ENCODE measurements at regions not wholly inside any gene's neighbourhood (a gene's known extent, or its start where the extent isn't known, plus 50 kb on each side); places are given as distances from the start of the nearest gene placed in this dataset.

- H3K36me3 ChIP-seq (ENCODE audit: control insufficient read depth in 3 of 3, insufficient read depth in 2 of 3, low read depth in 1 of 3, low read length in 3 of 3) = no peaks in the 10 kb centered on the region
- no peak overlapping the region for H3K4me3 ChIP-seq (ENCODE audit: low read depth in 1 of 3, low read length in 3 of 3)
- DNase-seq (no peak), FAIRE-seq (no peak)
- no peaks in the 10 kb centered on the region for H3K27me3 ChIP-seq (ENCODE audit: control insufficient read depth in 3 of 3, insufficient read depth in 3 of 3, low read length in 3 of 3)
- no peak overlapping the region for H3K27ac ChIP-seq (ENCODE audit: low read depth in 1 of 3, low read length in 2 of 3)
- 75 to 87% (median 83%) methylated on average over 3 of the region's 3 CpGs for WGBS, 3 donors
- no peaks in the 10 kb centered on the region for H3K4me1 ChIP-seq (ENCODE audit: control insufficient read depth in 3 of 3, insufficient read depth in 2 of 3, low read depth in 1 of 3, low read length in 2 of 3)
- H3K9me3 ChIP-seq (ENCODE audit: control insufficient read depth in 2 of 2, insufficient read depth in 1 of 2, low read depth in 1 of 2, low read length in 1 of 2) = peaks cover 0 to 3% of the 10 kb centered on the region in 2 donors
Measured at GRCh38 chr3:66702126-66702525, 201.3 kb upstream of the LRIG1 start.

- Histone ChIP-seq H3K4me1 (ENCODE audit: control insufficient read depth in 3 of 3, insufficient read depth in 2 of 3, low read depth in 1 of 3, low read length in 2 of 3) (no peaks in the 10 kb centered on the region), H3K27ac (ENCODE audit: low read depth in 1 of 3, low read length in 2 of 3) (no peak overlapping the region), H3K36me3 (ENCODE audit: control insufficient read depth in 3 of 3, insufficient read depth in 2 of 3, low read depth in 1 of 3, low read length in 3 of 3) (no peaks in the 10 kb centered on the region), H3K9me3 (ENCODE audit: control insufficient read depth in 2 of 2, insufficient read depth in 1 of 2, low read depth in 1 of 2, low read length in 1 of 2) (peaks cover 0 to 3% of the 10 kb centered on the region in 2 donors), H3K4me3 (ENCODE audit: low read depth in 1 of 3, low read length in 3 of 3) (no peak overlapping the region), H3K27me3 (ENCODE audit: control insufficient read depth in 3 of 3, insufficient read depth in 3 of 3, low read length in 3 of 3) (no peaks in the 10 kb centered on the region)
- 82 to 97% (median 87%) methylated on average over 2 of the region's 2 CpGs for WGBS, 3 donors
- DNase-seq = peak in 1 of 2 donors; percentile 46
- FAIRE-seq = no peak
Measured at GRCh38 chr3:66703501-66703900, 202.7 kb upstream of the LRIG1 start.

GRCh38 chr3:66705076-66705475 is 204.3 kb upstream of the LRIG1 start:
- 75 to 89% (median 83%) methylated on average over 2 of the region's 2 CpGs for WGBS, 3 donors
- no peaks in the 10 kb centered on the region for H3K27me3 ChIP-seq (ENCODE audit: control insufficient read depth in 3 of 3, insufficient read depth in 3 of 3, low read length in 3 of 3)
- no peaks in the 10 kb centered on the region for H3K4me1 ChIP-seq (ENCODE audit: control insufficient read depth in 3 of 3, insufficient read depth in 2 of 3, low read depth in 1 of 3, low read length in 2 of 3)
- DNase-seq (no peak), FAIRE-seq (no peak)
- no peaks in the 10 kb centered on the region for H3K9me3 ChIP-seq (ENCODE audit: control insufficient read depth in 2 of 2, insufficient read depth in 1 of 2, low read depth in 1 of 2, low read length in 1 of 2)
- H3K27ac ChIP-seq (ENCODE audit: low read depth in 1 of 3, low read length in 2 of 3) = no peak overlapping the region
- no peaks in the 10 kb centered on the region for H3K36me3 ChIP-seq (ENCODE audit: control insufficient read depth in 3 of 3, insufficient read depth in 2 of 3, low read depth in 1 of 3, low read length in 3 of 3)
- H3K4me3 ChIP-seq (ENCODE audit: low read depth in 1 of 3, low read length in 3 of 3) = no peak overlapping the region

- WGBS, 3 donors = 91 to 97% (median 91%) methylated on average over 3 of the region's 3 CpGs
- H3K4me3 ChIP-seq (ENCODE audit: low read depth in 1 of 3, low read length in 3 of 3) = no peak overlapping the region
- no peak overlapping the region for H3K27ac ChIP-seq (ENCODE audit: low read depth in 1 of 3, low read length in 2 of 3)
- H3K4me1 ChIP-seq (ENCODE audit: control insufficient read depth in 3 of 3, insufficient read depth in 2 of 3, low read depth in 1 of 3, low read length in 2 of 3) = no peaks in the 10 kb centered on the region
- H3K27me3 ChIP-seq (ENCODE audit: control insufficient read depth in 3 of 3, insufficient read depth in 3 of 3, low read length in 3 of 3) = no peaks in the 10 kb centered on the region
- FAIRE-seq (no peak), DNase-seq (no peak)
- no peaks in the 10 kb centered on the region for H3K9me3 ChIP-seq (ENCODE audit: control insufficient read depth in 2 of 2, insufficient read depth in 1 of 2, low read depth in 1 of 2, low read length in 1 of 2)
- H3K36me3 ChIP-seq (ENCODE audit: control insufficient read depth in 3 of 3, insufficient read depth in 2 of 3, low read depth in 1 of 3, low read length in 3 of 3) = no peaks in the 10 kb centered on the region
Measured at GRCh38 chr3:66706890-66707289, 206.1 kb upstream of the LRIG1 start.

- no peak for FAIRE-seq
- no peak for DNase-seq
- no peaks in the 10 kb centered on the region for H3K36me3 ChIP-seq (ENCODE audit: control insufficient read depth in 3 of 3, insufficient read depth in 2 of 3, low read depth in 1 of 3, low read length in 3 of 3)
- H3K9me3 ChIP-seq (ENCODE audit: control insufficient read depth in 2 of 2, insufficient read depth in 1 of 2, low read depth in 1 of 2, low read length in 1 of 2) = no peaks in the 10 kb centered on the region
- whole genome bisulfite sequencing, 3 donors = 43 to 67% (median 64%) methylated on average over 3 of the region's 3 CpGs
- no peaks in the 10 kb centered on the region for H3K4me1 ChIP-seq (ENCODE audit: control insufficient read depth in 3 of 3, insufficient read depth in 2 of 3, low read depth in 1 of 3, low read length in 2 of 3)
- no peak overlapping the region for H3K27ac ChIP-seq (ENCODE audit: low read depth in 1 of 3, low read length in 2 of 3)
- H3K27me3 ChIP-seq (ENCODE audit: control insufficient read depth in 3 of 3, insufficient read depth in 3 of 3, low read length in 3 of 3) = no peaks in the 10 kb centered on the region
- H3K4me3 ChIP-seq (ENCODE audit: low read depth in 1 of 3, low read length in 3 of 3) = no peak overlapping the region
Measured at GRCh38 chr3:66709532-66709931, 208.7 kb upstream of the LRIG1 start.

- no peak for DNase-seq
- WGBS, 3 donors = 40 to 54% (median 49%) methylated on average over 4 of the region's 4 CpGs
- no peaks in the 10 kb centered on the region for H3K4me1 ChIP-seq (ENCODE audit: control insufficient read depth in 3 of 3, insufficient read depth in 2 of 3, low read depth in 1 of 3, low read length in 2 of 3)
- H3K36me3 ChIP-seq (ENCODE audit: control insufficient read depth in 3 of 3, insufficient read depth in 2 of 3, low read depth in 1 of 3, low read length in 3 of 3) = no peaks in the 10 kb centered on the region
- H3K9me3 ChIP-seq (ENCODE audit: control insufficient read depth in 2 of 2, insufficient read depth in 1 of 2, low read depth in 1 of 2, low read length in 1 of 2) = no peaks in the 10 kb centered on the region
- H3K27me3 ChIP-seq (ENCODE audit: control insufficient read depth in 3 of 3, insufficient read depth in 3 of 3, low read length in 3 of 3) = no peaks in the 10 kb centered on the region
- no peak for FAIRE-seq
- no peak overlapping the region for H3K27ac ChIP-seq (ENCODE audit: low read depth in 1 of 3, low read length in 2 of 3)
- no peak overlapping the region for H3K4me3 ChIP-seq (ENCODE audit: low read depth in 1 of 3, low read length in 3 of 3)
Measured at GRCh38 chr3:66712210-66712609, 211.4 kb upstream of the LRIG1 start.

GRCh38 chr3:66713921-66714320 is 213.1 kb upstream of the LRIG1 start:
- 44 to 92% (median 86%) methylated on average over 2 of the region's 2 CpGs for WGBS, 3 donors
- no peak overlapping the region for H3K4me3 ChIP-seq (ENCODE audit: low read depth in 1 of 3, low read length in 3 of 3)
- DNase-seq (no peak), FAIRE-seq (no peak)
- no peaks in the 10 kb centered on the region for H3K27me3 ChIP-seq (ENCODE audit: control insufficient read depth in 3 of 3, insufficient read depth in 3 of 3, low read length in 3 of 3)
- no peaks in the 10 kb centered on the region for H3K9me3 ChIP-seq (ENCODE audit: control insufficient read depth in 2 of 2, insufficient read depth in 1 of 2, low read depth in 1 of 2, low read length in 1 of 2)
- no peak overlapping the region for H3K27ac ChIP-seq (ENCODE audit: low read depth in 1 of 3, low read length in 2 of 3)
- H3K36me3 ChIP-seq (ENCODE audit: control insufficient read depth in 3 of 3, insufficient read depth in 2 of 3, low read depth in 1 of 3, low read length in 3 of 3) = no peaks in the 10 kb centered on the region
- no peaks in the 10 kb centered on the region for H3K4me1 ChIP-seq (ENCODE audit: control insufficient read depth in 3 of 3, insufficient read depth in 2 of 3, low read depth in 1 of 3, low read length in 2 of 3)

- Histone ChIP-seq H3K4me1 (ENCODE audit: control insufficient read depth in 3 of 3, insufficient read depth in 2 of 3, low read depth in 1 of 3, low read length in 2 of 3) (no peaks in the 10 kb centered on the region), H3K9me3 (ENCODE audit: control insufficient read depth in 2 of 2, insufficient read depth in 1 of 2, low read depth in 1 of 2, low read length in 1 of 2) (no peaks in the 10 kb centered on the region), H3K4me3 (ENCODE audit: low read depth in 1 of 3, low read length in 3 of 3) (no peak overlapping the region), H3K27ac (ENCODE audit: low read depth in 1 of 3, low read length in 2 of 3) (no peak overlapping the region), H3K27me3 (ENCODE audit: control insufficient read depth in 3 of 3, insufficient read depth in 3 of 3, low read length in 3 of 3) (peaks cover 0 to 2% (median 0%) of the 10 kb centered on the region in 3 donors), H3K36me3 (ENCODE audit: control insufficient read depth in 3 of 3, insufficient read depth in 2 of 3, low read depth in 1 of 3, low read length in 3 of 3) (no peaks in the 10 kb centered on the region)
- DNase-seq (no peak), FAIRE-seq (no peak)
- 72 to 81% (median 78%) methylated on average over 2 of the region's 2 CpGs for WGBS, 3 donors
Measured at GRCh38 chr3:66715806-66716205, 215.0 kb upstream of the LRIG1 start.

- Histone ChIP-seq H3K27me3 (ENCODE audit: control insufficient read depth in 3 of 3, insufficient read depth in 3 of 3, low read length in 3 of 3) (peaks cover 0 to 2% (median 0%) of the 10 kb centered on the region in 3 donors), H3K9me3 (ENCODE audit: control insufficient read depth in 2 of 2, insufficient read depth in 1 of 2, low read depth in 1 of 2, low read length in 1 of 2) (no peaks in the 10 kb centered on the region), H3K4me3 (ENCODE audit: low read depth in 1 of 3, low read length in 3 of 3) (no peak overlapping the region), H3K27ac (ENCODE audit: low read depth in 1 of 3, low read length in 2 of 3) (no peak overlapping the region), H3K36me3 (ENCODE audit: control insufficient read depth in 3 of 3, insufficient read depth in 2 of 3, low read depth in 1 of 3, low read length in 3 of 3) (no peaks in the 10 kb centered on the region), H3K4me1 (ENCODE audit: control insufficient read depth in 3 of 3, insufficient read depth in 2 of 3, low read depth in 1 of 3, low read length in 2 of 3) (no peaks in the 10 kb centered on the region)
- no peak for DNase-seq
- 90 to 94% (median 91%) methylated on average over 7 of the region's 7 CpGs for WGBS, 3 donors
- FAIRE-seq = no peak
Measured at GRCh38 chr3:66717806-66718205, 217.0 kb upstream of the LRIG1 start.

Measured in small intestine (tissue), 7 donors.